ENCODE measurements at regions not wholly inside any gene's neighbourhood (a gene's known extent, or its start where the extent isn't known, plus 50 kb on each side); places are given as distances from the start of the nearest gene placed in this dataset.

DNA sequence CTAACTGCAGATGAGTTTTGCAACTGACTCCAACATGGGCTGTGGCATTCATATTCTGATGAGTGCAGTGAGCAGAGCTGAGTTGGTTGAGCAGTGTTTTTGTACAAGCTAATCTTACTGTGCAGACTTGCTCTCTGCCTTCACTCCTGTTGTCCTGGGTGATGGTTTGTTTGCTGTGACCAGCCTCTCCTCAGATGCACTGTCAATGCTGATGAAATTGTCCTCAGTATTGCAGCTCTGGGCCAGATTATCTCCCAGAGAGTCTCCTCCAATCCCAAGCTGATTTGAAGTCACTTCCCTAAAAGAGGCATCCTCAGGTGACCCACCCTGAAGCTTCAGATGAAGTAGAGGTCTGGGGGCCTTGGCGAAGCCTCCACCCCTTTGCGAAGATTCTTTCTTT, 581.8 kb downstream of the ACTL7B start:
- Histone ChIP-seq H3K9me3 (ENCODE audit: insufficient read depth, low read depth, low read length) (peaks cover 4% of the 10 kb centered on the region; the same call in 1 of the 2 replicates), H4K20me1 (ENCODE audit: insufficient read depth, low read length, poor library complexity, severe bottlenecking) (no peaks in the 10 kb centered on the region), H3K79me2 (ENCODE audit: insufficient read depth, low read length) (no peaks in the 10 kb centered on the region), H3K9ac (ENCODE audit: low read depth, low read length, poor library complexity, severe bottlenecking) (no peak overlapping the region), H3F3A (ENCODE audit: low read depth) (no peaks in the 10 kb centered on the region), H3K9me2 (replicated peaks; ENCODE audit: low read depth, low read length) (no peaks in the 10 kb centered on the region), H3K27me3 (ENCODE audit: insufficient read depth, low read length, poor library complexity, severe bottlenecking) (no peaks in the 10 kb centered on the region), H3K4me3 (ENCODE audit: low read length, poor library complexity, severe bottlenecking) (no peak overlapping the region), H3K4me1 (ENCODE audit: insufficient read depth, low read length, poor library complexity, severe bottlenecking) (no peaks in the 10 kb centered on the region), H3K4me2 (ENCODE audit: low read depth, low read length, poor library complexity, severe bottlenecking) (no peak overlapping the region), H2AFZ (ENCODE audit: low read length) (no peak overlapping the region), H3K36me3 (ENCODE audit: insufficient read depth, low read length) (no peaks in the 10 kb centered on the region)
- TF ChIP-seq CTCF (conservative IDR thresholded peaks at IDR 0.05; ENCODE audit: low read length) (no peak), EZH2phosphoT487 (IDR thresholded peaks at IDR 0.05; ENCODE audit: borderline replicate concordance) (no peak)

GRCh38 chr9:108272349-108272899, 583.4 kb downstream of the ACTL7B start:
- peak overlapping the region; percentile 52 for H3K4me2 ChIP-seq (ENCODE audit: low read depth, low read length, poor library complexity, severe bottlenecking)
- H3K9me2 ChIP-seq (replicated peaks; ENCODE audit: low read depth, low read length): no peaks in the 10 kb centered on the region
- H4K20me1 ChIP-seq (ENCODE audit: insufficient read depth, low read length, poor library complexity, severe bottlenecking): no peaks in the 10 kb centered on the region
- peak overlapping the region; percentile 61 for H3K4me3 ChIP-seq (ENCODE audit: low read length, poor library complexity, severe bottlenecking)
- H3F3A ChIP-seq (ENCODE audit: low read depth): no peaks in the 10 kb centered on the region
- no peaks in the 10 kb centered on the region for H3K4me1 ChIP-seq (ENCODE audit: insufficient read depth, low read length, poor library complexity, severe bottlenecking)
- TF ChIP-seq CTCF (conservative IDR thresholded peaks at IDR 0.05; ENCODE audit: low read length): peak; percentile 44
- no peak for TF ChIP-seq EZH2phosphoT487 (IDR thresholded peaks at IDR 0.05; ENCODE audit: borderline replicate concordance)
- peak overlapping the region; percentile 79; the same call in 1 of the 2 replicates for H2AFZ ChIP-seq (ENCODE audit: low read length)
- H3K79me2 ChIP-seq (ENCODE audit: insufficient read depth, low read length): no peaks in the 10 kb centered on the region
- no peak overlapping the region for H3K9ac ChIP-seq (ENCODE audit: low read depth, low read length, poor library complexity, severe bottlenecking)
- no peaks in the 10 kb centered on the region for H3K27me3 ChIP-seq (ENCODE audit: insufficient read depth, low read length, poor library complexity, severe bottlenecking)
- H3K9me3 ChIP-seq (ENCODE audit: insufficient read depth, low read depth, low read length): peaks cover 4% of the 10 kb centered on the region; the same call in 1 of the 2 replicates
- no peaks in the 10 kb centered on the region for H3K36me3 ChIP-seq (ENCODE audit: insufficient read depth, low read length)

- Histone ChIP-seq H4K20me1 (ENCODE audit: insufficient read depth, low read length, poor library complexity, severe bottlenecking) (no peaks in the 10 kb centered on the region), H3K9ac (ENCODE audit: low read depth, low read length, poor library complexity, severe bottlenecking) (no peak overlapping the region), H3K4me2 (ENCODE audit: low read depth, low read length, poor library complexity, severe bottlenecking) (peak overlapping the region; percentile 52), H3K36me3 (ENCODE audit: insufficient read depth, low read length) (no peaks in the 10 kb centered on the region), H3K4me1 (ENCODE audit: insufficient read depth, low read length, poor library complexity, severe bottlenecking) (no peaks in the 10 kb centered on the region), H3K9me3 (ENCODE audit: insufficient read depth, low read depth, low read length) (peaks cover 4% of the 10 kb centered on the region; the same call in 1 of the 2 replicates), H2AFZ (ENCODE audit: low read length) (peak overlapping the region; percentile 79; the same call in 1 of the 2 replicates), H3K27me3 (ENCODE audit: insufficient read depth, low read length, poor library complexity, severe bottlenecking) (no peaks in the 10 kb centered on the region), H3K79me2 (ENCODE audit: insufficient read depth, low read length) (no peaks in the 10 kb centered on the region), H3K9me2 (replicated peaks; ENCODE audit: low read depth, low read length) (no peaks in the 10 kb centered on the region), H3K4me3 (ENCODE audit: low read length, poor library complexity, severe bottlenecking) (peak overlapping the region; percentile 61), H3F3A (ENCODE audit: low read depth) (no peaks in the 10 kb centered on the region)
- TF ChIP-seq CTCF (conservative IDR thresholded peaks at IDR 0.05; ENCODE audit: low read length): no peak
- TF ChIP-seq EZH2phosphoT487 (IDR thresholded peaks at IDR 0.05; ENCODE audit: borderline replicate concordance): no peak
Measured at GRCh38 chr9:108271646-108272348, 584.0 kb downstream of the ACTL7B start.

All from Loucy (cell line).